ENCODE measurements at regions not wholly inside any gene's neighbourhood (a gene's known extent, or its start where the extent isn't known, plus 50 kb on each side); places are given as distances from the start of the nearest gene placed in this dataset.

GRCh38 chr7:19834566-19834965 lies 61.1 kb upstream of the TMEM196 start:
- H3K4me3 ChIP-seq (ENCODE audit: low read length in 3 of 3): no peak overlapping the region
- TF ChIP-seq CTCF (IDR thresholded peaks at IDR 0.05; ENCODE audit: borderline replicate concordance, extremely low read depth, insufficient read depth): no peak
- no peaks in the 10 kb centered on the region for H3K9me3 ChIP-seq (ENCODE audit: control insufficient read depth in 2 of 3, insufficient read depth in 1 of 3, low read length in 3 of 3)
- H3K4me1 ChIP-seq (ENCODE audit: control insufficient read depth in 2 of 3, insufficient read depth in 2 of 3, low read depth in 1 of 3, low read length in 3 of 3): no peaks in the 10 kb centered on the region
- intact Hi-C loops (cut with DNase I): no loop called here
- H3K27me3 ChIP-seq (ENCODE audit: control insufficient read depth, insufficient read depth, low read length): no peaks in the 10 kb centered on the region
- no peaks in the 10 kb centered on the region for H3K36me3 ChIP-seq (ENCODE audit: control insufficient read depth in 2 of 3, insufficient read depth in 3 of 3, low read length in 3 of 3)
- H3K9ac ChIP-seq (ENCODE audit: low read length in 3 of 3): no peak overlapping the region
- no peak for FAIRE-seq
- no peak overlapping the region for H3K27ac ChIP-seq (ENCODE audit: low read depth in 2 of 2, low read length in 2 of 2)
- no peak for DNase-seq

- H3K4me3 ChIP-seq (ENCODE audit: low read length in 3 of 3): no peak overlapping the region
- H3K9ac ChIP-seq (ENCODE audit: low read length in 3 of 3): no peak overlapping the region
- intact Hi-C loops (cut with DNase I): no loop called here
- no peak for DNase-seq
- H3K27me3 ChIP-seq (ENCODE audit: control insufficient read depth, insufficient read depth, low read length): no peaks in the 10 kb centered on the region
- H3K4me1 ChIP-seq (ENCODE audit: control insufficient read depth in 2 of 3, insufficient read depth in 2 of 3, low read depth in 1 of 3, low read length in 3 of 3): no peaks in the 10 kb centered on the region
- no peaks in the 10 kb centered on the region for H3K36me3 ChIP-seq (ENCODE audit: control insufficient read depth in 2 of 3, insufficient read depth in 3 of 3, low read length in 3 of 3)
- H3K27ac ChIP-seq (ENCODE audit: low read depth in 2 of 2, low read length in 2 of 2): no peak overlapping the region
- no peaks in the 10 kb centered on the region for H3K9me3 ChIP-seq (ENCODE audit: control insufficient read depth in 2 of 3, insufficient read depth in 1 of 3, low read length in 3 of 3)
- FAIRE-seq: no peak
- no peak for TF ChIP-seq CTCF (IDR thresholded peaks at IDR 0.05; ENCODE audit: borderline replicate concordance, extremely low read depth, insufficient read depth)
Measured at GRCh38 chr7:19830604-19831003, 57.2 kb upstream of the TMEM196 start.
